GM23338 (cell line): ENCODE measurements at regions not wholly inside any gene's neighbourhood (a gene's known extent, or its start where the extent isn't known, plus 50 kb on each side); places are given as distances from the start of the nearest gene placed in this dataset.

Experiments used
- CREB1 ChIP-seq: fragments of 250-450 bp; sonication (Bioruptor Pico); IDR thresholded peaks from 2 replicates; pipeline ENCODE4 v1.5.0; 2020; ENCODE audit warnings: low read depth, mild to moderate bottlenecking, moderate library complexity
- CTCF ChIP-seq, 2 experiments: fragments of 200-600 bp in 1 of 2; sonication (generic) in 1 of 2; conservative IDR thresholded peaks; 2 replicates each; pipeline versions ENCODE4 v1.5.1 to v1.6.1; 2016 to 2017; ENCODE audit warnings: antibody characterized with exemption in 2 of 2, low read depth in 2 of 2, mild to moderate bottlenecking in 2 of 2, moderate library complexity in 1 of 2
- EZH2 ChIP-seq: fragments of 200-600 bp; sonication (generic); IDR thresholded peaks from one replicate; pipeline ENCODE4 v1.8.0; 2017; ENCODE audit warnings: antibody characterized with exemption, mild to moderate bottlenecking, low read depth; ENCODE audit not compliant: unreplicated experiment
- EZH2phosphoT487 ChIP-seq: fragments of 200-600 bp; sonication (generic); IDR thresholded peaks from one replicate; pipeline ENCODE4 v1.8.1; 2018; ENCODE audit warnings: antibody characterized with exemption; ENCODE audit not compliant: unreplicated experiment
- POLR2AphosphoS5 ChIP-seq: IDR thresholded peaks from 2 replicates; pipeline ENCODE4 v1.6.1; 2016; ENCODE audit warnings: antibody characterized with exemption, low read depth
- REST ChIP-seq: IDR thresholded peaks from one replicate; pipeline ENCODE4 v1.6.1; 2018; ENCODE audit warnings: antibody characterized with exemption; ENCODE audit not compliant: unreplicated experiment
- STAT1 ChIP-seq: IDR thresholded peaks from one replicate; pipeline ENCODE4 v1.6.1; 2016; ENCODE audit warnings: antibody characterized with exemption; ENCODE audit not compliant: unreplicated experiment

- TF ChIP-seq CTCF (conservative IDR thresholded peaks at IDR 0.05; ENCODE audit: low read depth in 2 of 2): peak; percentile 27 to 53; a peak in 2 of 4 replicates
- TF ChIP-seq POLR2AphosphoS5: no peak
- no peak for TF ChIP-seq REST
- no peak for TF ChIP-seq EZH2
- no peak for TF ChIP-seq EZH2phosphoT487
- no peak for TF ChIP-seq STAT1
- no peak for TF ChIP-seq CREB1 (CRISPR knock-in tag)
Observed at GRCh38 chr13:87084192-87084591, 587.0 kb upstream of the SLITRK5 start.
